ENCODE measurements at regions not wholly inside any gene's neighbourhood (a gene's known extent, or its start where the extent isn't known, plus 50 kb on each side); places are given as distances from the start of the nearest gene placed in this dataset.

GRCh38 chr10:2196272-2196671 is 458.9 kb upstream of the ADARB2 start:
- TF ChIP-seq CTCF (IDR thresholded peaks at IDR 0.05) (no peak), EP300 (IDR thresholded peaks at IDR 0.05) (no peak)
